Neural cell (in vitro differentiated cells): ENCODE measurements at regions not wholly inside any gene's neighbourhood (a gene's known extent, or its start where the extent isn't known, plus 50 kb on each side); places are given as distances from the start of the nearest gene placed in this dataset.

Experiments
- H2AFZ ChIP-seq: fragments of 200-600, 300-800 bp; sonication (generic), shearing (Covaris generic); 2 replicates; pipeline ENCODE4 v1.6.0; 2014; ENCODE audit warnings: low read depth, mild to moderate bottlenecking, antibody characterized with exemption, low read length, moderate library complexity
- H3F3A ChIP-seq: fragments of 200-600 bp; shearing (Covaris generic); 2 replicates; pipeline ENCODE4 v1.6.1; 2016; ENCODE audit warnings: mild to moderate bottlenecking, moderate library complexity, mixed read lengths, antibody characterized with exemption, low read length; ENCODE audit not compliant: insufficient read depth, poor library complexity, severe bottlenecking
- H3K27ac ChIP-seq: fragments of 200-600, 300-800 bp; sonication (generic), shearing (Covaris generic); 2 replicates; pipeline ENCODE4 v1.5.1; 2014; ENCODE audit warnings: mild to moderate bottlenecking, low read length, moderate library complexity
- H3K27me3 ChIP-seq: fragments of 300-800, 200-600 bp; sonication (generic), shearing (Covaris generic); 2 replicates; pipeline ENCODE4 v1.6.0; 2014; ENCODE audit warnings: mild to moderate bottlenecking, low read depth, low read length, moderate library complexity; ENCODE audit not compliant: insufficient read depth
- H3K36me3 ChIP-seq: fragments of 300-800, 200-600 bp; sonication (generic), shearing (Covaris generic); 2 replicates; pipeline ENCODE4 v1.5.1; 2014; ENCODE audit warnings: mild to moderate bottlenecking, antibody characterized with exemption, low read length, moderate library complexity; ENCODE audit not compliant: insufficient read depth
- H3K4me2 ChIP-seq: fragments of 300-800, 200-600 bp; sonication (generic), shearing (Covaris generic); 2 replicates; pipeline ENCODE4 v1.6.0; 2014; ENCODE audit warnings: mild to moderate bottlenecking, low read length
- H3K4me3 ChIP-seq: fragments of 300-800, 200-600 bp; sonication (generic), shearing (Covaris generic); 2 replicates; pipeline ENCODE4 v1.5.1; 2014; ENCODE audit warnings: mild to moderate bottlenecking, low read length, moderate library complexity
- H3K79me2 ChIP-seq: fragments of 200-600 bp; shearing (Covaris generic); replicated peaks from 2 replicates; pipeline ENCODE4 v1.6.0; 2014; ENCODE audit warnings: mild to moderate bottlenecking, low read length, moderate library complexity; ENCODE audit not compliant: insufficient read depth
- H3K9ac ChIP-seq: fragments of 300-800, 200-600 bp; sonication (generic), shearing (Covaris generic); 2 replicates; pipeline ENCODE4 v1.6.1; 2016; ENCODE audit warnings: mild to moderate bottlenecking, low read length, mixed read lengths
- H3K9me2 ChIP-seq: fragments of 200-600 bp; shearing (Covaris generic); 2 replicates; pipeline ENCODE4 v1.6.1; 2016; ENCODE audit warnings: mild to moderate bottlenecking, low read length, mixed read lengths; ENCODE audit not compliant: insufficient read depth
- H3K9me3 ChIP-seq: fragments of 200-600, 300-800 bp; sonication (generic), shearing (Covaris generic); 2 replicates; pipeline ENCODE4 v1.6.1; 2016; ENCODE audit warnings: mild to moderate bottlenecking, mixed run types, low read length, moderate library complexity, mixed read lengths
- H4K20me1 ChIP-seq: fragments of 200-600 bp; shearing (Covaris generic); 2 replicates; pipeline ENCODE4 v1.6.1; 2016; ENCODE audit warnings: mild to moderate bottlenecking, mixed run types; ENCODE audit not compliant: insufficient read depth
- CTCF ChIP-seq: fragments of 450-650 bp; IDR thresholded peaks from 2 replicates; pipeline ENCODE4 v1.5.1; 2014; ENCODE audit warnings: antibody characterized with exemption, mild to moderate bottlenecking, moderate library complexity; ENCODE audit not compliant: poor library complexity, severe bottlenecking
- EP300 ChIP-seq: fragments of 450-650 bp; conservative IDR thresholded peaks from 2 replicates; pipeline ENCODE4 v1.6.1; 2014; ENCODE audit warnings: antibody characterized with exemption, mild to moderate bottlenecking, moderate library complexity; ENCODE audit not compliant: poor library complexity, severe bottlenecking
- EZH2 ChIP-seq: fragments of 200-600, 300-800 bp; shearing (Covaris generic), sonication (generic); IDR thresholded peaks from 2 replicates; pipeline ENCODE4 v1.6.1; 2014; ENCODE audit warnings: antibody characterized with exemption, low read length, borderline replicate concordance, mild to moderate bottlenecking; ENCODE audit not compliant: insufficient read depth, poor library complexity, severe bottlenecking
- MXI1 ChIP-seq: fragments of 450-650 bp; conservative IDR thresholded peaks from 2 replicates; pipeline ENCODE4 v1.6.1; 2014; ENCODE audit warnings: antibody characterized with exemption, mild to moderate bottlenecking; ENCODE audit not compliant: poor library complexity, severe bottlenecking
- POLR2AphosphoS5 ChIP-seq: IDR thresholded peaks from 2 replicates; pipeline ENCODE4 v1.6.1; 2012
- RAD21 ChIP-seq: fragments of 450-650 bp; conservative IDR thresholded peaks from 2 replicates; pipeline ENCODE4 v1.6.1; 2014; ENCODE audit warnings: antibody characterized with exemption, mild to moderate bottlenecking, moderate library complexity
- REST ChIP-seq: IDR thresholded peaks from 2 replicates; pipeline ENCODE4 v1.6.1; 2012; ENCODE audit warnings: borderline replicate concordance
- SMC3 ChIP-seq: fragments of 450-650 bp; conservative IDR thresholded peaks from 2 replicates; pipeline ENCODE4 v1.6.1; 2014; ENCODE audit warnings: antibody characterized with exemption, mild to moderate bottlenecking, moderate library complexity; ENCODE audit not compliant: poor library complexity
- TAF1 ChIP-seq: IDR thresholded peaks from 2 replicates; pipeline ENCODE4 v1.6.1; 2012; ENCODE audit warnings: low read depth

- H3K9me3 ChIP-seq: no peaks in the 10 kb centered on the region
- H3K27ac ChIP-seq: no peak overlapping the region
- no peak overlapping the region for H3K9ac ChIP-seq
- no peak overlapping the region for H2AFZ ChIP-seq
- no peaks in the 10 kb centered on the region for H4K20me1 ChIP-seq
- no peaks in the 10 kb centered on the region for H3F3A ChIP-seq
- H3K9me2 ChIP-seq: no peaks in the 10 kb centered on the region
- no peak overlapping the region for H3K4me3 ChIP-seq
- no peak overlapping the region for H3K4me2 ChIP-seq
- no peaks in the 10 kb centered on the region for H3K27me3 ChIP-seq
- no peaks in the 10 kb centered on the region for H3K79me2 ChIP-seq
- no peak for TF ChIP-seq MXI1
- no peak for TF ChIP-seq TAF1
- TF ChIP-seq CTCF: no peak
- no peak for TF ChIP-seq EZH2
- TF ChIP-seq EP300: peak; percentile 60
- TF ChIP-seq RAD21: no peak
- no peak for TF ChIP-seq SMC3
- TF ChIP-seq REST: no peak
- peak; percentile 42 for TF ChIP-seq POLR2AphosphoS5
- no peaks in the 10 kb centered on the region for H3K36me3 ChIP-seq
These were observed 208.1 kb downstream of the VGLL3 start for GRCh38 chr3:86782866-86783265.

DNA sequence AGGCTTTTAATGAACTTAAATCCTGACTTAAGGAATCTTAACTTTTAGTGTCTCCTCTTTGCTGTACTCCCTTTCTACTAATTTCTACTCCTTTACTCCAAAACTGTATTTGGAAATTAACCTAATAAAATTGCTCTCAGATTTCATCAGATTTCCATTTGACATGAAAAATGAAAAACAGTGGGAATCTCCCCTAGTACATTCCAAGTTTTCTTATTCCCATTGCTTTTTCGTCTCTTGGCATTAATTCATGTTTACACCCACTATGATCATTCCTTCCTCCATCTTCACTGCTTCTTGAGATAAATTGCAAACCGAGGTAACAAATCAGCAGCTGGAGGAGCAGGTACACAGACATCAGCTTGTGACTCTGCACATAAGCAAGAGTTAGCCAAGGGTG lies 208.7 kb downstream of the VGLL3 start:
- H4K20me1 ChIP-seq: no peaks in the 10 kb centered on the region
- H3F3A ChIP-seq: no peaks in the 10 kb centered on the region
- no peaks in the 10 kb centered on the region for H3K9me3 ChIP-seq
- H3K79me2 ChIP-seq: no peaks in the 10 kb centered on the region
- H3K9me2 ChIP-seq: no peaks in the 10 kb centered on the region
- no peak for TF ChIP-seq SMC3
- TF ChIP-seq TAF1: no peak
- TF ChIP-seq EP300: no peak
- TF ChIP-seq RAD21: no peak
- no peak for TF ChIP-seq REST
- TF ChIP-seq MXI1: no peak
- no peak for TF ChIP-seq CTCF
- TF ChIP-seq POLR2AphosphoS5: no peak
- no peak for TF ChIP-seq EZH2
- H3K36me3 ChIP-seq: no peaks in the 10 kb centered on the region
- H3K27me3 ChIP-seq: no peaks in the 10 kb centered on the region
- H3K27ac ChIP-seq: no peak overlapping the region
- H3K9ac ChIP-seq: no peak overlapping the region
- no peak overlapping the region for H2AFZ ChIP-seq
- no peak overlapping the region for H3K4me2 ChIP-seq
- H3K4me3 ChIP-seq: no peak overlapping the region
